CD4-positive, alpha-beta T cell (primary cell): ENCODE measurements at regions not wholly inside any gene's neighbourhood (a gene's known extent, or its start where the extent isn't known, plus 50 kb on each side); places are given as distances from the start of the nearest gene placed in this dataset.

ENCODE experiments used
- ATAC-seq: fragments of 200-7000 bp; cut with Tn5 transposase; one replicate; pipeline ENCODE4 v1.10.0; 2022; ENCODE audit warnings: mild to moderate bottlenecking; ENCODE audit not compliant: poor library complexity
- CTCF ChIA-PET: fragments of 350-600 bp; sonication (Branson Sonifier 250); formaldehyde crosslinking; loops from one replicate; lab custom pipeline; 2021; ENCODE audit warnings: antibody characterized with exemption, inconsistent platforms; lab: Charles Lee
- POLR2A ChIA-PET: fragments of 350-600 bp; sonication (Branson Sonifier 250); formaldehyde crosslinking; loops from one replicate; lab custom pipeline; 2021; ENCODE audit warnings: antibody characterized with exemption, inconsistent platforms; lab: Charles Lee
- DNase-seq, 14 experiments: peaks; one replicate each; pipeline ENCODE4 v3.0.0-alpha.2; 2013 to 2020; ENCODE audit warnings: mixed read lengths in 2 of 14
- H3K27ac ChIP-seq, 2 donors: one replicate each; pipeline versions ENCODE4 v1.5.1 to v1.7.0; 2013; ENCODE audit warnings: low read length in 2 of 2, low read depth in 1 of 2, mild to moderate bottlenecking in 1 of 2
- H3K27me3 ChIP-seq, 2 experiments: 1 replicate in 1 of 2; 2 replicates in 1 of 2; pipeline versions ENCODE4 v1.6.1 to v1.7.0; 2013; ENCODE audit warnings: low read length in 2 of 2, control low read depth in 1 of 2, mild to moderate bottlenecking in 1 of 2, moderate library complexity in 1 of 2; ENCODE audit not compliant: insufficient read depth in 2 of 2, control insufficient read depth in 1 of 2
- H3K36me3 ChIP-seq: one replicate; pipeline ENCODE4 v1.6.1; 2013; ENCODE audit warnings: low read length, control low read depth; ENCODE audit not compliant: insufficient read depth
- H3K4me1 ChIP-seq: one replicate; pipeline ENCODE4 v1.6.1; 2013; ENCODE audit warnings: low read length, control low read depth; ENCODE audit not compliant: insufficient read depth
- H3K4me3 ChIP-seq: one replicate; pipeline ENCODE4 v1.5.1; 2013; ENCODE audit warnings: mild to moderate bottlenecking, low read length, moderate library complexity
- H3K9me3 ChIP-seq, 2 experiments: 1 replicate in 1 of 2; 2 replicates in 1 of 2; pipeline versions ENCODE4 v1.6.1 to v1.7.0; 2013; ENCODE audit warnings: low read length in 2 of 2, mild to moderate bottlenecking in 2 of 2, control low read depth in 1 of 2, moderate library complexity in 1 of 2; ENCODE audit not compliant: control insufficient read depth in 1 of 2, insufficient read depth in 1 of 2
- H3K27ac Mint-ChIP-seq: one replicate; pipeline ENCODE4 v1.8.0; 2020; ENCODE audit warnings: mixed read lengths
- H3K27me3 Mint-ChIP-seq: one replicate; pipeline ENCODE4 v1.8.0; 2021; ENCODE audit warnings: mixed read lengths
- H3K36me3 Mint-ChIP-seq: one replicate; pipeline ENCODE4 v1.8.0; 2021; ENCODE audit warnings: low read depth, mixed read lengths
- H3K4me1 Mint-ChIP-seq: one replicate; pipeline ENCODE4 v1.8.0; 2021; ENCODE audit warnings: low read depth, mixed read lengths
- H3K4me3 Mint-ChIP-seq: one replicate; pipeline ENCODE4 v1.8.0; 2020; ENCODE audit warnings: mild to moderate bottlenecking, mixed read lengths
- H3K9me3 Mint-ChIP-seq: one replicate; pipeline ENCODE4 v1.8.0; 2020; ENCODE audit warnings: mixed read lengths
- intact Hi-C, 2 experiments: fragments of 100-400 bp; cut with DNase I in 1 of 2; cut with micrococcal nuclease in 1 of 2; formaldehyde crosslinking; loops; one replicate each; pipeline versions ENCODE4 v1.15.1 to v1.9.0; 2023 to 2025; cut with DNase I, micrococcal nuclease
- TF ChIP-seq, protein P1 (sequence below): fragments of 200-600 bp; IDR thresholded peaks from one replicate; pipeline ENCODE4 v1.8.0; 2022; ENCODE audit warnings: antibody characterized with exemption, mild to moderate bottlenecking

DNA sequence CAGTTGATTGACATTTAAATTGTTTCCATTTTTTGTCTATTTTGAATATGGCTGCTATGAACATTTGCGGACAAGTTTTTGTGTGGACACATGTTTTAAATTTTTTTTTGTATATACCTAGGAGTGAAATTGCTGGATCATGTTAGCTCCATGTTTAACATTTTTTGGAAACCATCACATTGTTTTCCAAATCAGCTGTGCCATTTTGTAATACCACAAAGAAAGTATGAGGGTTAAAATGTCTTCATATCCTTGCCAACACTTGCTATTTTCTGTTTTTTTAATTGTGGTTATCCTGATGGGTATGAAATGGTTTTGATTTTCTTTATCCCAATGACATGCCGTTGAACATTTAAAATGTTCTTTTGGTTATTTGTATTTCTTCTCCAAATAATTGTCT lies 52.1 kb downstream of the CARTPT start:
- ATAC-seq (no peak), DNase-seq (no peak)
- H3K4me3 ChIP-seq, result no peak overlapping the region
- no peak overlapping the region for H3K27ac Mint-ChIP-seq
- no peaks in the 10 kb centered on the region for H3K4me1 Mint-ChIP-seq
- ChIA-PET CTCF (interaction anchor here (0.7 kb wide), 1 partner anchor 9 kb away, joined by 4 read pairs; no protein-coding TSS in a partner anchor), POLR2A (interaction anchor here (0.7 kb wide), 1 partner anchor 786 kb away, joined by 3 read pairs; no protein-coding TSS in a partner anchor)
- H3K27ac ChIP-seq, result no peak overlapping the region
- intact Hi-C loops, result no loop called here
- no peaks in the 10 kb centered on the region for H3K9me3 Mint-ChIP-seq
- no peaks in the 10 kb centered on the region for H3K4me1 ChIP-seq
- no peaks in the 10 kb centered on the region for H3K36me3 Mint-ChIP-seq
- H3K9me3 ChIP-seq, result no peaks in the 10 kb centered on the region
- TF ChIP-seq, protein P1, sequence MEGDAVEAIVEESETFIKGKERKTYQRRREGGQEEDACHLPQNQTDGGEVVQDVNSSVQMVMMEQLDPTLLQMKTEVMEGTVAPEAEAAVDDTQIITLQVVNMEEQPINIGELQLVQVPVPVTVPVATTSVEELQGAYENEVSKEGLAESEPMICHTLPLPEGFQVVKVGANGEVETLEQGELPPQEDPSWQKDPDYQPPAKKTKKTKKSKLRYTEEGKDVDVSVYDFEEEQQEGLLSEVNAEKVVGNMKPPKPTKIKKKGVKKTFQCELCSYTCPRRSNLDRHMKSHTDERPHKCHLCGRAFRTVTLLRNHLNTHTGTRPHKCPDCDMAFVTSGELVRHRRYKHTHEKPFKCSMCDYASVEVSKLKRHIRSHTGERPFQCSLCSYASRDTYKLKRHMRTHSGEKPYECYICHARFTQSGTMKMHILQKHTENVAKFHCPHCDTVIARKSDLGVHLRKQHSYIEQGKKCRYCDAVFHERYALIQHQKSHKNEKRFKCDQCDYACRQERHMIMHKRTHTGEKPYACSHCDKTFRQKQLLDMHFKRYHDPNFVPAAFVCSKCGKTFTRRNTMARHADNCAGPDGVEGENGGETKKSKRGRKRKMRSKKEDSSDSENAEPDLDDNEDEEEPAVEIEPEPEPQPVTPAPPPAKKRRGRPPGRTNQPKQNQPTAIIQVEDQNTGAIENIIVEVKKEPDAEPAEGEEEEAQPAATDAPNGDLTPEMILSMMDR, result no peak
- H3K27me3 ChIP-seq, result no peaks in the 10 kb centered on the region
- no peaks in the 10 kb centered on the region for H3K36me3 ChIP-seq
- H3K4me3 Mint-ChIP-seq, result no peak overlapping the region
- H3K27me3 Mint-ChIP-seq, result peaks cover 15% of the 10 kb centered on the region

DNA sequence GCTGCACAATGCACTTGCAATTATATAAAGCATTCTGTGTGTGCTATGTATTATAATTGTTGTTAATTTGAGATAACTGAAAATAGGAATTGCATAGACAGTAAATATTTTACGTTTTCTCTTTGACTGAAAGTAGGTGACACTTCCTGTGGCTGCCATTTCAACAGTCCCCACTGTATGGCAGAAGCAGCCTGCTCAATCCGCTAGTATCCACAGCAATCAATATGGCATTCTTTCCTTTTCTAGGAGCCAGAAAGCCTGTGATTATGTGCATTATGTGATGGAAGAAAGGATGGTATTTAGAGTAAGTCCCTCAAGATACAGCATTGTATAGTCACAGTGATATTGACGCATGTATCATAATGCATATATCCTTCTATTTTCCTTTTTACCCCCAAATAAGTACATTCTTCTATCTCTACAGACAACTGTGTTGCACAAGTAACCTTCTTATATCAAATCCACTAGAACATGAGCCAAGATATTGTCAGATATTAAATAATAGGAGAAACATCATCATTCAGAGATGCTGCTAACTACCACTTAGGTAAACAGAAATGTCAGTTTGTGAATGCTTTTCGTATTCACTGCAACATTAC lies 59.7 kb downstream of the CARTPT start:
- H3K4me3 ChIP-seq, result no peak overlapping the region
- TF ChIP-seq, protein P1, result no peak
- H3K27me3 ChIP-seq, result no peaks in the 10 kb centered on the region
- ChIA-PET POLR2A (no interaction called here), CTCF (no interaction called here)
- no peaks in the 10 kb centered on the region for H3K36me3 ChIP-seq
- no peak overlapping the region for H3K27ac ChIP-seq
- Mint-ChIP-seq H3K9me3 (no peaks in the 10 kb centered on the region), H3K4me3 (no peak overlapping the region), H3K27ac (no peak overlapping the region), H3K4me1 (peaks cover 17% of the 10 kb centered on the region), H3K36me3 (no peaks in the 10 kb centered on the region), H3K27me3 (peaks cover 4% of the 10 kb centered on the region)
- intact Hi-C loops, result no loop called here
- ATAC-seq, result no peak
- peaks cover 11% of the 10 kb centered on the region for H3K4me1 ChIP-seq
- no peaks in the 10 kb centered on the region for H3K9me3 ChIP-seq
- no peak for DNase-seq

DNA sequence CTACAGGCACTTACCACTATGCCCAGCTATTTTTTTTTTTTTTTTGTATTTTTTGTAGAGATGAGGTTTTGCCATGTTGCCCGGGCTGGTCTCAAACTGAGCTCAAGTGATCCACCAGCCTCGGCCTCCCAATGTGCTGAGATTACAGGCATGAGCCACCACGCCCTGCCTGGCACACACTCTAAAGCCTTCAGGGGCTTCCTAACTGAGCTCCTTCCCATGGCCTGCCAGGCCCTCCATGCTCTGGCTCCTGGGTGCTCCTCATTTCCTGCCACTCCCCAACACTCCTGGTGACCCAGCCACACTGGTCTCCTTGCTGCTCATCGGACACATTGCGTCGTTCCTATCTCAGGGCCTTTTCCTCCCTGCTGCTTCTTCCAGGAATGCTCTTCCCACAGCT lies 61.5 kb downstream of the CARTPT start:
- Histone ChIP-seq H3K4me1 (peaks cover 11% of the 10 kb centered on the region), H3K9me3 (no peaks in the 10 kb centered on the region), H3K27me3 (no peaks in the 10 kb centered on the region), H3K27ac (no peak overlapping the region), H3K36me3 (no peaks in the 10 kb centered on the region), H3K4me3 (no peak overlapping the region)
- CTCF ChIA-PET, result no interaction called here
- Mint-ChIP-seq H3K9me3 (no peaks in the 10 kb centered on the region), H3K4me1 (peaks cover 17% of the 10 kb centered on the region), H3K27me3 (no peaks in the 10 kb centered on the region), H3K4me3 (no peak overlapping the region), H3K27ac (no peak overlapping the region), H3K36me3 (no peaks in the 10 kb centered on the region)
- DNase-seq, result no peak
- POLR2A ChIA-PET, result no interaction called here
- TF ChIP-seq, protein P1, result no peak
- ATAC-seq, result no peak
- intact Hi-C loops, result loop anchor here in 1 of 2 experiments (5.0 kb wide), 1 partner anchor 527 kb away; no protein-coding TSS in a partner anchor
